ENCODE measurements at regions not wholly inside any gene's neighbourhood (a gene's known extent, or its start where the extent isn't known, plus 50 kb on each side); places are given as distances from the start of the nearest gene placed in this dataset.

- Histone ChIP-seq H3K4me1 (ENCODE audit: insufficient read depth) (no peaks in the 10 kb centered on the region), H3K4me3 (ENCODE audit: low read depth, low read length) (no peak overlapping the region), H3K27ac (ENCODE audit: low read depth) (no peak overlapping the region), H3K36me3 (ENCODE audit: insufficient read depth) (no peaks in the 10 kb centered on the region)
- DNase-seq (ENCODE audit: extremely low spot score) = no peak
- WGBS = 62% methylated on average over 4 of the region's 4 CpGs
Measured at GRCh38 chr6:2542858-2543218, 207.9 kb downstream of the MYLK4 start.

DNA sequence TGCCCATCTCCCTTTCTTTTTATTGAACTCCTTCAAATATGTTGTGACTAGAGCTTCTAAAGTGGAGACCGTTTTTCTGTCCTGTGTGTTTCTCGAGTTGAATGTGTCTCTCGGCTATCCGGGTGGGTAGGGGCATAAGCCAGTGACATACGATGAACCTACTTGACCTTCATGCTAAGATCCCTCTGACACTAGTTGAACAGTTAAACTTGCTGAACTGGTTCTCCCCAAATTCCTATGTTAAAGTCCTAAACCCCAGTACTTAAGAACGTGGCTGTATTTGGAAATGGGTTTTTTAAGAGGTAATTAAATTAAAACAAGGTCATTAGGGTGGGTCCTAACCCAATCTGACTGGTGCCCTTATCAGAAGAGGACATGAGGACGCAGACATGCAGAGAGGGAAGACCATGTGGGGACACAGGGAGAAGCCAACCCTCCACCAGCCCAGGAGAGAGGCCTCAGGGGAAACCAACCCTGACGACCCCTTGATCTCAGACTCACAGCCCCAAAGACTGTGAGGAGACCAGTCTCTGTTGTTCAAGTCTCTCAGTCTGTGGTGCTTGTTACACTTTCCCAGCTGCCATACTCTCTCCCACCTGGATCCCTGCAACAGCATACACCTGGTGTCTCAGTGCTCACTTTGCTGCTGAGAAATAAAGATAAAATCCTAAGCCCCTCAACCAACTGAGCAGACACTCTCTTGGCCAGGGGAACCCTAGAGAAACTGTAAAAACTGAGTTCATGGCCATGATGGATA, 208.4 kb downstream of the MYLK4 start:
- H3K36me3 ChIP-seq (ENCODE audit: insufficient read depth) = no peaks in the 10 kb centered on the region
- 83% methylated on average over 8 of the region's 8 CpGs for WGBS
- H3K4me3 ChIP-seq (ENCODE audit: low read depth, low read length) = no peak overlapping the region
- H3K4me1 ChIP-seq (ENCODE audit: insufficient read depth) = no peaks in the 10 kb centered on the region
- no peak overlapping the region for H3K27ac ChIP-seq (ENCODE audit: low read depth)
- no peak for DNase-seq (ENCODE audit: extremely low spot score)

DNA sequence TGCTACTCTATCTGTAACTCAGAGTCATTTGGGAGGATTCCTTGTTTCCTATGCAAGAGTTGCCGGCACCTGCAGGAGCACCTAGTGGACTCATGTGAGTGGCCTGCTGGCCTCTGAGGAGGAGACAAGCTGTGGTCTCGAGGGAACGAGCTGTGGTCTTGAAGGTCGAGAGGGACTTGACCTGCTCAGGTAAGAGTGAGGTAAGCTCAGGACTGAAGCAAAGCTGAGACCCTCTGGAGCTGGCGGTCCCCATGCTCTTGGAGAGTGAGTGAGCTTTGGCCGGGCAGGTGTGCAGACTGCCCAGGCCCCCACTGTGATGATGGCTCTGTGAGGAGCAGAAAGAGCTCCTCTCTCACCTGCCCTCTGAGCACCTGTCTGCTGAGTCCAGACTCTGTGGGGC, 214.3 kb downstream of the MYLK4 start:
- no peak for DNase-seq (ENCODE audit: extremely low spot score)
- no peaks in the 10 kb centered on the region for H3K36me3 ChIP-seq (ENCODE audit: insufficient read depth)
- H3K27ac ChIP-seq (ENCODE audit: low read depth) = no peak overlapping the region
- WGBS = 90% methylated on average over 6 of the region's 6 CpGs
- H3K4me1 ChIP-seq (ENCODE audit: insufficient read depth) = no peaks in the 10 kb centered on the region
- H3K4me3 ChIP-seq (ENCODE audit: low read depth, low read length) = no peak overlapping the region

DNA sequence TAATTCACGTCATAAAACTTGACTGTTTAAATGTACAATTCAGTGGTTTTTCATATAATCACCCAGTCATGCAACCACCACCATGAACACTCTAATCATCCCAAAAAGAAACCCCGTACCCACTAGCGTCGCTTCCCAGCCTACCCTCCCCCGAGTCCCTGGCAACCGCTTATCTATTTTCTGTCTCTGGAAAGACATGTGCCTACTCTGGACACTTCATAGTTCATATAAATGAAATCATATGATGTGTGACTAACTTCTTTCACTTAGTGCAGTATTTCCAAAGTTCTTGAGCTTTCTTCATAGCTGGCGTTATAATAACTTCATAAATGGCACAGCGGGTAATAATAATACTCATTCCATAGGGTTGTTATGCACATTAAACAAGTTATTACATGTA, 215.2 kb downstream of the MYLK4 start:
- DNase-seq (ENCODE audit: extremely low spot score) = no peak
- no peak overlapping the region for H3K4me3 ChIP-seq (ENCODE audit: low read depth, low read length)
- no peaks in the 10 kb centered on the region for H3K4me1 ChIP-seq (ENCODE audit: insufficient read depth)
- H3K27ac ChIP-seq (ENCODE audit: low read depth) = no peak overlapping the region
- no peaks in the 10 kb centered on the region for H3K36me3 ChIP-seq (ENCODE audit: insufficient read depth)
- 73% methylated on average over 8 of the region's 8 CpGs for WGBS

- WGBS = 58% methylated on average over 5 of the region's 5 CpGs
- no peaks in the 10 kb centered on the region for H3K4me1 ChIP-seq (ENCODE audit: insufficient read depth)
- no peak for DNase-seq (ENCODE audit: extremely low spot score)
- H3K36me3 ChIP-seq (ENCODE audit: insufficient read depth) = no peaks in the 10 kb centered on the region
- H3K27ac ChIP-seq (ENCODE audit: low read depth) = no peak overlapping the region
- no peak overlapping the region for H3K4me3 ChIP-seq (ENCODE audit: low read depth, low read length)
Measured at GRCh38 chr6:2534406-2535042, 216.2 kb downstream of the MYLK4 start.

DNA sequence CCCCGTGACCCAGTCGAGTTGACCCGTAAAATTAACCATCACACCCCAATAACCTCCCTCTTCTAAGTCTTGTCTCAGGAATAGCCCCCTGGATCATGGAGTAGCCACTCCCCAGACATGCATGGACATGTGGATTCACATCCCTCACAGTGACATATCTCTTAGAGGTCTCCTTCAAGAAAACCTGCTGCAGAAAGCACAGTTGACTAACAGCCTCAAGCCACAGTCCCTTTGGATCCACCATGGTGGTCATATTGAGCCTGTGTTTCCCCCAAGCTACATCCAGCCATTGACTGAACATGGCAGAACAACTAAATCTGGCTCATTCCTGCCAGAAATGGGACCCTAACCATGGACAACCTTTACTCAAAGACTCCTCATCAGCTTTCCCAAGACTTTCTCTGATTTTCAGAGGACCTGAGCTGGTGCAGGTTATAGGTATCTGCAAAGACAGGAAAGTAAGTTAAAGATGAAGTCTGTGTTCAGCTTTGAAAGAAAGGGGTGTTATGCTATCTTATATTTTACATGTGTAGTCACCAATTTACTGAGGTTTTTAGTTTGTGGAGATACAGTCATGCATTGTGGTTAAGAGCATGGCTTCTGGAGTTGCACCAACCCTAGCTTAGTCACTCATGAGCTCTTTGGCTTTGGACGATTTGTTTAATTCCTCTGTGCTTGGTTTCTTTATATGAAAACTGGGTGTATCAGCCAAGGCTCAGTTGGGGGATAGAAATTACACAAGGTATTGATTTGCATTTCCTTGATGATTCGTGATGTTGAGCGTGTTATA, 219.1 kb downstream of the MYLK4 start:
- Histone ChIP-seq H3K4me3 (ENCODE audit: low read depth, low read length) (no peak overlapping the region), H3K4me1 (ENCODE audit: insufficient read depth) (no peaks in the 10 kb centered on the region), H3K36me3 (ENCODE audit: insufficient read depth) (no peaks in the 10 kb centered on the region), H3K27ac (ENCODE audit: low read depth) (no peak overlapping the region)
- 83% methylated on average over 6 of the region's 6 CpGs for WGBS
- DNase-seq (ENCODE audit: extremely low spot score) = no peak

DNA sequence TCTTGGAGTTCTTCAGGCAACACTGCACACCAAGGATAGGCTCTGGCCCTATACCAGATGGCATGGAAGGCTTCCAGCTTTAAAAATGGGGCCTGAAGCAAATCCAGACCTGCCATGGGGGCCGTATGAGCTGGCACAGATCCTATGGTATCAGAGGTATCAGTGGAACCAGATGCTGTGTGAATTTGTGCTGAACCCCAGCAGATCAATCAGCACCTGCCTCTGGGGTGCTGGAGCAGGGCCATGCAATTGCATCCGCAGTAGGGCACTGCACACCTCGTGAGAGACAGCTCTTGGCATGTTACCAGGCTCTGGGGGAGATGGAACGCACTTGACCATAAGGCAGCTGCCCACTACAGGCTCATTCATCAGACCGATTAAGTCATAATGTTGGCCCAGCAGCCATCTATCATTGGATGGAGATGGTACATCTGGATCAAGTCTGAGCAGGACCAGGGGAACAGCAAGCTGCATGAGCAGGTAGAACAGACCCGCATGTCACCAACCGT, 221.5 kb downstream of the MYLK4 start:
- Histone ChIP-seq H3K27ac (ENCODE audit: low read depth) (no peak overlapping the region), H3K36me3 (ENCODE audit: insufficient read depth) (no peaks in the 10 kb centered on the region), H3K4me3 (ENCODE audit: low read depth, low read length) (no peak overlapping the region), H3K4me1 (ENCODE audit: insufficient read depth) (no peaks in the 10 kb centered on the region)
- WGBS = 65% methylated on average over 7 of the region's 7 CpGs
- no peak for DNase-seq (ENCODE audit: extremely low spot score)

DNA sequence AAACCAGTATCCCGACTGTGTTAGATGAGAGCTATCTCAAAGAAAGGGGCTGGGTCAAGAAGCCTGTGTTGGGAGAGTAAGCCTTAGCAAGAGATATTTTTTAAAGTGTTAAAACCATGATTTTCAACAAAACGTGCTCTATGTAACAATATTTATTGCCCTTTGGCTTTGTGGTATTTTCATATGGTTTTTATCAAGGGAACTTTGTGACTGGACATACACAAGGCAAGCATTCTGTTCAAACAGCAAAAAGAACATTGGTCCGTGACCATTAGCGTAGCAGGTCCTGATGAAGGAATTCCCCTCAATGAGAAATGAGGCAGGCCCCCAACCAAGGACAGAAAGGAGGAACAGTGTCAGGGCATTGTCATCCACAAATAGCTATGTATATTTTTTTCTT, 222.6 kb downstream of the MYLK4 start:
- no peak for DNase-seq (ENCODE audit: extremely low spot score)
- WGBS = 67% methylated on average over 4 of the region's 4 CpGs
- H3K27ac ChIP-seq (ENCODE audit: low read depth) = no peak overlapping the region
- H3K4me3 ChIP-seq (ENCODE audit: low read depth, low read length) = no peak overlapping the region
- no peaks in the 10 kb centered on the region for H3K4me1 ChIP-seq (ENCODE audit: insufficient read depth)
- no peaks in the 10 kb centered on the region for H3K36me3 ChIP-seq (ENCODE audit: insufficient read depth)

GRCh38 chr6:2526766-2527165, 224.0 kb downstream of the MYLK4 start:
- H3K27ac ChIP-seq (ENCODE audit: low read depth) = no peak overlapping the region
- no peaks in the 10 kb centered on the region for H3K36me3 ChIP-seq (ENCODE audit: insufficient read depth)
- 76% methylated on average over 3 of the region's 3 CpGs for WGBS
- no peak overlapping the region for H3K4me3 ChIP-seq (ENCODE audit: low read depth, low read length)
- H3K4me1 ChIP-seq (ENCODE audit: insufficient read depth) = no peaks in the 10 kb centered on the region
- DNase-seq (ENCODE audit: extremely low spot score) = no peak

GRCh38 chr6:2524090-2524489, 226.6 kb downstream of the MYLK4 start:
- DNase-seq (ENCODE audit: extremely low spot score) = no peak
- Histone ChIP-seq H3K36me3 (ENCODE audit: insufficient read depth) (no peaks in the 10 kb centered on the region), H3K4me3 (ENCODE audit: low read depth, low read length) (no peak overlapping the region), H3K4me1 (ENCODE audit: insufficient read depth) (no peaks in the 10 kb centered on the region), H3K27ac (ENCODE audit: low read depth) (no peak overlapping the region)

DNA sequence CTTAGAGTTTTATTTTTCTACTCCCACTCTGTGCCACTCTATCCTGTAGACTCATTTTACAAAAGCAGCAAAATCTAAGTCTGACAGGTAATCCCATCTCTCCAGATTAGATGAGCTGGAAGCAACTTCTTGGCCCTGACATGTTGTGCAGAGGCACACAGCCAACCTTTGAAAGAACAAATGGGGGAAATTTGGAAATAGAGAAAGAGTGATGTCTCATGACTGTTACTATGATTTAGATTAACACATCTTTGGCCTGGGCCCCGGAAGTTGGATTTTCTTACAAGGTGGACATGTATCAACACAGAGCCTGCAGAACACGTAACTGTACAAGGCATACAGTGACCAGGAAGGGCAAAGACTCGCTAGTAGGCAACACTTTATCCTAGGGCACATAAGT, 227.7 kb downstream of the MYLK4 start:
- H3K36me3 ChIP-seq (ENCODE audit: insufficient read depth) = no peaks in the 10 kb centered on the region
- no peaks in the 10 kb centered on the region for H3K4me1 ChIP-seq (ENCODE audit: insufficient read depth)
- no peak for DNase-seq (ENCODE audit: extremely low spot score)
- H3K4me3 ChIP-seq (ENCODE audit: low read depth, low read length) = no peak overlapping the region
- 85% methylated on average over 3 of the region's 3 CpGs for WGBS
- H3K27ac ChIP-seq (ENCODE audit: low read depth) = no peak overlapping the region

DNA sequence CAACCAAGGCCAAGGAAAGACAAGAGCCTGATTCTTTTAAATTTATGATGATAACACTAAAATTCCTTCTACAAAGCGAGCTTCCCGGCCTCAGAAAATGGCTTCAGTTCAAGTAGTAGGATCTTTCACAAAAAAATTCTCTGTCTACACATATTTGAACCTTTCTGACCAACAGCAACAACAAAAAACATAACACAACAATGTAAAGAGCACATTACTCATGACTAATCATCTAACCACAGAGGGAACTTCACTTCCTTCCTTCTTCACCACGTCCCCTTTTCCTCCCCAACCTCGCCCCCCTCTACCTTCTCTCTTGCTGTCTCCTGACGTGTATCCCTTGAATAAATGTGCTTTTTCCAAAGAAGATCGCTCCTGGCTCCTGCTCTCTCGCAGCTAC, 228.2 kb downstream of the MYLK4 start:
- DNase-seq (ENCODE audit: extremely low spot score) = no peak
- Histone ChIP-seq H3K4me3 (ENCODE audit: low read depth, low read length) (no peak overlapping the region), H3K27ac (ENCODE audit: low read depth) (no peak overlapping the region), H3K36me3 (ENCODE audit: insufficient read depth) (no peaks in the 10 kb centered on the region), H3K4me1 (ENCODE audit: insufficient read depth) (no peaks in the 10 kb centered on the region)
- WGBS = 57% methylated on average over 7 of the region's 7 CpGs

DNA sequence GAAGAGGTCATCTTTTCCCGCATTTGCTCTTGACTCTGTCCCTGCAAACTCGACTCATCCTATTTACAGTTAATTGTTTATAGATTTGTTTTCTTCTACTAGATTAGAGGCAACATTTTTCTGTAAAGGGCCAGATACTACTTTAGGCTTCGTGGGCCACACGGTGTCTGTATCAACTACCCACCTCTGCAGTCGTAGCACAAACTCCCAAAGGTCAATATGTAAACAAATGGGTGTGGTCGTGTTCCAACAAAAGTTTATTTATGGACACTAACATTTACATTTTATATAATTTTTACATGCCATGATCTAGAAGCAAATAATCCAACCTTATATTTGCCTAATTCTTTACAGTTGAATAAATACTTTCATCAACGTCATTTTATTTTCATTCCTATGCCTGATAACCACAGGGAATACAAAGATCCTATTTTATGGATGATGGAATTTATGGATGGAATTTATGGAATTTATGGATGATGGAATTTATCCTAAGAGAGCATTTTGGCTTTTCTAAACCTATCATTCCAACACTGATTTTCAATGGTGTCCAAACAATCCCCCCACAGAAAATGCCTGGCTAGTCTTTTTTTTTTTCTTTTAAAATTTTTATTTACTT, 232.8 kb downstream of the MYLK4 start:
- 63% methylated on average over 7 of the region's 7 CpGs for WGBS
- no peaks in the 10 kb centered on the region for H3K36me3 ChIP-seq (ENCODE audit: insufficient read depth)
- H3K4me1 ChIP-seq (ENCODE audit: insufficient read depth) = no peaks in the 10 kb centered on the region
- no peak overlapping the region for H3K4me3 ChIP-seq (ENCODE audit: low read depth, low read length)
- DNase-seq (ENCODE audit: extremely low spot score) = no peak
- H3K27ac ChIP-seq (ENCODE audit: low read depth) = no peak overlapping the region

Data from urinary bladder (tissue), 3 donors.